Skin of body (tissue), 1 donor: ENCODE measurements at regions not wholly inside any gene's neighbourhood (a gene's known extent, or its start where the extent isn't known, plus 50 kb on each side); places are given as distances from the start of the nearest gene placed in this dataset.
A peak's percentile ranks its signal among the peaks of the same experiment; 100 is the strongest.

Experiments
- DNase-seq: peaks from one replicate; lab custom pipeline; 2025; lab: John Stamatoyannopoulos, UW

GRCh38 chr3:168659015-168659414 is 563.3 kb upstream of the GOLIM4 start:
- no peak for DNase-seq

- DNase-seq, result no peak
These were observed 559.9 kb upstream of the GOLIM4 start for GRCh38 chr3:168655611-168656010.

- DNase-seq, result no peak
These were observed 559.0 kb upstream of the GOLIM4 start for GRCh38 chr3:168654700-168655099.

- DNase-seq, result no peak
These were observed 557.5 kb upstream of the GOLIM4 start for GRCh38 chr3:168653255-168653654.

DNA sequence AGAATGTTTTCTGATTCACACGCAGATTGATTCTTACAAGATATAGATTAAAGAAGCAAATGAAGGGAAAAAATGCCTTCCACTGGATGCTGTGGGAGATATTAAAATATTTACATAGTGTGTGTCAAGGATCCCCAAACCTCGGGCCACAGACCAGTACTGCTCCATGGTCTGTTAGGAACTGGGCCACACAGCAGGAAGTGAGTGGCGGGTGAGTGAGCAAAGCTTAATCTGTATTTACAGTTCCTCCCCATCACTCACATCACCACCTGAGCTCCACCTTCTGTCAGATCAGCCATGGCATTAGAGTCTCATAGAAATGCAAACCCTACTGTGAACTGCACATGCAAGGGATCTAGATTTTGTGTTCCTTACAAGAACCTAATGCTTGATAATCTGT is 552.6 kb upstream of the GOLIM4 start:
- no peak for DNase-seq

DNA sequence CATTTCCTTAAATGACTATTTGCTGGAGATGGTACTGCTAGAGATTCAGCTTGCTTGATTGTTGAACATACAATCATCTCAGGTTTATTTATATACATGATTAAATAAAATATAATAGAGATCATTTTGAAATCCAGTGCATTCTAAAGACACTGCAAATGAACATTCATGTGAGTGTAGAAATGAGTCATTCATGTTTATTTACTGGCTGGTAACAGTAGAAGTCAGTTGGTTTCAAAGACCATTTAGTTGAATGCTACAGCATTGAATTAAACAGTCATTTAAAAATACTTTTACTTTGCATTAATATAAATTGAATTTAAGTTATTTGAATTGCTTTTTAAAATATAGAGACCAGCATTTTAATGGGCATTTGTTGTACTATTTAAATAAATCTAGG is 551.9 kb upstream of the GOLIM4 start:
- no peak for DNase-seq

DNA sequence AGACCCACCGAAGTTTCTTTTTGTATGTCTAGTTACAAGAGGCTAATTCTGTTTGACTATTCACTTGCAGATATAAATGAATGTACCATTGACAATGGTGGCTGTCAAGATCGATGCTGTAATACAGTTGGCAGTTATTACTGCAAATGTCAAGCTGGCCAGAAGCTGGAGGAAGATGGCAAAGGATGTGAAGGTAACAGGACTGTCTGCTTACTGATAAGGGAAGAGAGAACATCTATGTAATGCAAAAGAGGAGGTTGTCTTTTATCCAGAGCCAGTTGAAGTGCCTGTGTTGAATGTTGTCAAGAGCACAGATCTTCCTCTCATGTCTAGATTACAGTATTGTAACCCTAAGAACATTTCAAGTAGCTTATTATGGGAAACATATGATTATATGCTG is 549.5 kb upstream of the GOLIM4 start:
- DNase-seq, result no peak

DNA sequence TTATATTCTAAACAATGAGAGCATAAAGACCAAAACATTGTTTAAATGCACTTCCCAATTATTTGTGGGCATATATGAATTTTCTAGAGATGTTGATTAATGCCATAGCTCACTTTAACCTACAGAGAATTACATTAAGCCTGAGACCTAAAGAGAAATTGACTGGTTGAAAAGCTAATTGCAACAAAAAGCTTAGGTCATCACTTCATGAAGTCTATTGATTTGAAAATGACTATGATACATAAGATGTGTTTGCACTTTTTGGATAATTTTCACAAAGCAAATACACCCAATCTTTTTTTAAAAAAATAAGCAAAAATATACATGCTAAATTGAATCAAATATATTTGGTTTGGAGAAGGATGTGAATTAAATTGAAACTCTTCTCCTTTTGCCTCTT is 532.8 kb upstream of the GOLIM4 start:
- no peak for DNase-seq

DNA sequence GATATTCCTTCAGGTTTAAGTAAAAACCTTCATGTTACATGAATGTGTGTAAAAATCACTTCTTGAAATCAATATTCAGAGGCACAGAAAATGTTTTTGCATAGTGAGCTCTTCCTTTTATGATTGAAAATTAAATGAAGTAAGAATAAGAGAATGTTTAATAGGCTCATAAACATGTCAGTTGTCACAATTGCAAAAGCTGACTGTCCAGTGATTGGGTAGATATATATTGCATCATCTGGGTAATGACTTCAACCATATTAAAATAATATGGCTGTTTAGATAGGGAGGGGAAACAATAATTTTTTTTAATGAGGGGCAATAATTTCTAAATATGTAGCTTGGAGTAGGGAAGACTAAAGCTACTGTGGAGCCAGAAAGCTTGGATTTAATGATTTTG is 529.8 kb upstream of the GOLIM4 start:
- no peak for DNase-seq

GRCh38 chr3:168624892-168625448 is 529.2 kb upstream of the GOLIM4 start:
- DNase-seq, result no peak

GRCh38 chr3:168624195-168624594 is 528.5 kb upstream of the GOLIM4 start:
- DNase-seq, result no peak

DNA sequence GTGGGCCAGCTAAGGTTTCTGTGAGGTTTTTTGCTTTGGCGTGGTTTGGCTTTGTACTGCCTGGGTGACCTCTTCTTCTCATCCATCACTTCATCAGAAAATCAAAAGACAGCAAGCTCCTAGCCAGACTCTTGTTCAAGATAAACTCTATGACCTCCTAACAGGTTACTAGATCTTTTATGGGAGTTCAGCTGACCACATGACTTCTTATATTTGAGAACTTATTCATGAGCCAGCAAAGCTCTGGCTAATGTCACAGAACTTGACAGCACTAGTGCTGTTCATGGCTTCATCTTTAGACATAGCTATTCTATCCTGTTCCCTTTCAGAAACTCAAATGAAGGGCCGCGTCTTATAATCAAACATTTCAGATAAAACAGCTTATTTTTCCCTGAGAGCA is 527.1 kb upstream of the GOLIM4 start:
- no peak for DNase-seq

DNA sequence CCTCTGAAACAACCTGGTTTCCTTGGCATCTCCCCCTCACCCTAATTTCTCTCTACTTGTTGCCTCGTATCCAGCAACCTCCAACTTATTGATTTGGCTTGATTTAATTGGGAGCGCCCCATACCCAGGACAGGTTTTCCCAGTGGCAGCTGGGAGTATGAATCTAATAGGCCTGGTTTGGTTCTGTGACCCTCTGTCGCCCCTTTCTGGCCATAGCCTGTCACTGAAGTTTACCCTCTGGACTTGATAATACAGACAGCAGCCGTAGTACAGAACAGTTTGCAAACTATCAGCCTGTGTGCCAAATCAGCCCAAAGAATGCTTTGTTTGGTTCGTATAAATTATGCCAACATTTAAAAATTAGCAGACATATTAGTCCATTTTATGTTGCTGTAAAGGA is 525.1 kb upstream of the GOLIM4 start:
- DNase-seq, result no peak

- no peak for DNase-seq
These were observed 523.2 kb upstream of the GOLIM4 start for GRCh38 chr3:168618827-168619470.

GRCh38 chr3:168617658-168618057 is 521.9 kb upstream of the GOLIM4 start:
- DNase-seq, result no peak

DNA sequence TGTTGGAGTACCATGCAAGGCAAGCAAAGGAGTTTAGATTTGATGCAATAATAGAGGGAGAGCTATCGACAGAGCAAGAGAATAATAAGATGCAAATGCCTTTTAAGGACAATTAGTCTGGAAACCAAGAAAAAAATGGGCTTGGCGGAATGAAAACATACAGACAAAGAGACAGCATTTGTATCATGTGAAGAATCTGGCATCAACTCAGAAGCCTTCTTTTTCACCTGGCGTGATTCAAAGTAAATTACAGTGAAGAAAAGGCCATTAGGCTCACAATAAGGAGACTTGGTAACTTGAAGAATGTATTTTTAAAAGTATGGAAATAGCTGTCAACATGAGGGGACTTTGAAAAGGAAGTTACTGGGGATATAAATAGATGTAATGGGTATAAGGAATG is 521.2 kb upstream of the GOLIM4 start:
- DNase-seq, result no peak

DNA sequence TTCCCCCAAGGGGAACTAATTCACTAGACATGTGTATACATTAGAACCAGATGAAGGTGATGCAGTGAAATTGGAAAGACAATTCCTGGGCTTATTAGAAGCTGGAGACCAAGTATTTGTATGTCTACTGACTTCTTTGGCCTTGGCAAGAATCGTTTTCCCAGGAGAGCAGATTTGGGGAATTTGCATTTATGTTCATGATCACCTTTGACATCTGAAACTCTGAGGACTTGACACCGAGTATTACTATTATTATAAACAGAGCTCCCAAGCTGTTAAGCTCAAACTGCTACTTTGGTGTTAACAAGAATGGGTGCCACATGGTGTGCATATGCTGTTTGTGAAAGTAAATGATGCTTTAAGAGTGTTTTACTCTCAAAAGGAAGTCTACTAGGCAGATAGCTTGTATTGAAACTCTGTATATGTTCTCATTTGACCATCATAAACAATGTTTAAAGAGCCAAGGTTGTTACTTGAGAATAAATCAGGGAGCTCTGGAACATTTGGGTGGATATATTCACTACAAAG is 519.8 kb upstream of the GOLIM4 start:
- DNase-seq, result peak; percentile 17

DNA sequence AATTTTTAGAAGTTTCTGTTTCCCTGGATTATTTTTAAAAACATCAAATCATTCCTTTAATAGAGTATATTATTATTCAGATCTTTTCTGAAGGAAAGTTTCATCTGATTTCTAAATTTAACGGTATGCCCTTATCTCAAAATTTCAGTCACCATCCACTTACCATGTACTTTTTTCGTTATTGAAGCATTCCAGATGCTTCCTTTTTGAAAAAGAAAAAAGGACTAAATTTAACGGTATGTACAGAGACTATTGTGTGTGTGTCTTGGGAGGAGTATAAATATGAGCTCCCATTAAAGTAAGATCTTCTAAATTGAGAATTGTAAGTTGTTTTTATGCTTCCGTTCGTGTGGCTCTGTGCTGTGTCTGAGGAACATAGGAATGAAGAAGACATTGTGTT is 517.4 kb upstream of the GOLIM4 start:
- DNase-seq, result no peak

DNA sequence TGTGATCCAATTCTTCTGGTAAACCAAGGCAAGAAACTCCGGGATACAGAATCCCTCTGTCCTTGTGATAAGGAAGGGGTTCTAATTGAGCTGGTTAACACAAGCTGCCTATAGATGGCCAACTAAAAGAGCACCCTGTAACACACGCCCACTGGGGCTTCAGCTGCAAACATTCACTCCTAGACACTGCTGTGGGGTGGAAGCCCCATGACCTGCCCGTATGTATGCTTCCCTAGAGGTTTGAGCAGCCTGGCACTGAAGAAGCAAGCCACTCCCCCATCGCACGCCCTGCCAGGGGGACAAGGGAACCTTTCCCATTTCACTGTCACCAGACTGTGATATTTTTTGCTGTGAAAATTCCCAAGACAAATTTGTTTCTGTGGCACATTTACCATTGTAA is 516.9 kb upstream of the GOLIM4 start:
- no peak for DNase-seq

GRCh38 chr3:168611826-168612225 is 516.1 kb upstream of the GOLIM4 start:
- no peak for DNase-seq

GRCh38 chr3:168608926-168609325 is 513.2 kb upstream of the GOLIM4 start:
- no peak for DNase-seq

DNA sequence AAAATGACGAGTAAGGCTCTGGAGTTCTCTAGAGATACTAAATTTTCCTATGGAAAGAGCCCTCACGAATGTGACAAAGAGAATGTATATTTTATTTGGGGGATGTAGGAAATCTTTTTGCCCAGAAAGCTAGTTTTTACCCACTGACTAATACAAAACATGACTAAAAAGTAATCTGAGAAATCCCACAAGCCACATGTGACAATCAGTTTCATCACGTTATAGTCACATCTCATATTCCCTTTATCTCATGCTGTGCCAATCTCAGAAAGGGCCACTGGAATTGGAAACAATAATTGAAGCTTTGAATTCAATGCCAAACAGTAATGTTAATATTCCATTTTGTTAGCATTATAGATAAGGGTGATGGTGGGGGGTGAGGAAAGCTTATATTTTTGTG is 509.0 kb upstream of the GOLIM4 start:
- no peak for DNase-seq

DNA sequence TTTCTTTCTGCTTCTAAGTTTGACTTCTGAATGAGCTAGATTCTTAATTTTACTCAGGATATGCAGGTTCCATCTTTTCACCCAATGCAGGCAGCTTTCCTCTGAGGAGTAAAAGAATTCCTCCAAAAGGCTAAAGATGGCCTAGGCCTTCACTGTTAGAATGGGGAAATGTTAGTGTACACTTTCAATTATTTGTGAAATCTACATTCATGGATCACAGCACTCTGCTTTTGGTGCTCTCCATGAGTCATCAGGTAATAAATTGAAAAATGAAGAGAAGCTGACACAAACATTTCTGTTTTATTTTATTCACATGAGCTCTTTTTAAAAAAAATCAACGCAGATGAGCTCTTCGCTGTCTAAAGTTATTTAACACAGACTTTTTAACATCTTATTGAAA is 502.5 kb upstream of the GOLIM4 start:
- no peak for DNase-seq
